Neutrophil (primary cell): ENCODE measurements at regions not wholly inside any gene's neighbourhood (a gene's known extent, or its start where the extent isn't known, plus 50 kb on each side); places are given as distances from the start of the nearest gene placed in this dataset.

ENCODE experiments used
- H3K27ac ChIP-seq: fragments of 200-600 bp; sonication (generic); 2 replicates; pipeline ENCODE4 v1.5.1; 2016; ENCODE audit warnings: mild to moderate bottlenecking, moderate library complexity
- H3K27me3 ChIP-seq: fragments of 200-600 bp; sonication (generic); 2 replicates; pipeline ENCODE4 v1.6.0; 2016; ENCODE audit warnings: mild to moderate bottlenecking
- H3K36me3 ChIP-seq: fragments of 200-600 bp; sonication (generic); 2 replicates; pipeline ENCODE4 v1.5.1; 2017
- H3K4me1 ChIP-seq, 2 experiments: fragments of 200-600 bp in 1 of 2; sonication (generic) in 1 of 2; 1 replicate in 1 of 2; 2 replicates in 1 of 2; pipeline versions ENCODE4 v1.5.1 to v1.6.1; 2013 to 2016; ENCODE audit warnings: low read depth in 1 of 2, low read length in 1 of 2, mild to moderate bottlenecking in 1 of 2, moderate library complexity in 1 of 2; ENCODE audit not compliant: control insufficient read depth in 1 of 2, insufficient read depth in 1 of 2
- H3K4me3 ChIP-seq, 2 experiments: fragments of 200-600 bp in 1 of 2; sonication (generic) in 1 of 2; 1 replicate in 1 of 2; 2 replicates in 1 of 2; pipeline ENCODE4 v1.5.1; 2013 to 2016; ENCODE audit warnings: low read depth in 1 of 2, low read length in 1 of 2, mild to moderate bottlenecking in 1 of 2, moderate library complexity in 1 of 2
- H3K9me3 ChIP-seq: fragments of 200-600 bp; sonication (generic); 2 replicates; pipeline ENCODE4 v1.5.1; 2016
- TF ChIP-seq, protein P1 (sequence below): fragments of 200-600 bp; sonication (generic); IDR thresholded peaks from 2 replicates; pipeline ENCODE4 v1.5.1; 2016; ENCODE audit warnings: antibody characterized with exemption

DNA sequence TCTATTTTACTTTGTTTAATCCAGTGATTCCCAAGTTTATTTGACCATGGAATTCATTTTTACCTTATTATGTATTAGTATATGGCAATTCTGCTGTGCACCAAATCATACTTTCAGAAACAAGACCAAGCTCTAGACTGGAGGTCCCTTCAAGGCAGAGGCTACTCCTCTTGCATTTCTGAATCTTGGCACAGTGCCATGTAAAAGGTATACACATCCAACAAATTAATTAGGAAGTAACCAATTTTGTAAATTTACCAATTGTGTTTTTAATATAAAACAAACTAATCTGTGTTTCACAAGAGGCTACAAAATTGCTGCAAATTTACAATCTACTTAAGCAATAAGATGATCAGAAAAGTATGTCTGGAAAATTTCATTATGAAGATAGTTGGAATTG, 712.2 kb upstream of the HS3ST1 start:
- Histone ChIP-seq H3K9me3 (no peaks in the 10 kb centered on the region), H3K27me3 (no peaks in the 10 kb centered on the region), H3K4me1 (no peaks in the 10 kb centered on the region), H3K27ac (no peak overlapping the region), H3K36me3 (no peaks in the 10 kb centered on the region), H3K4me3 (no peak overlapping the region)
- TF ChIP-seq, protein P1, sequence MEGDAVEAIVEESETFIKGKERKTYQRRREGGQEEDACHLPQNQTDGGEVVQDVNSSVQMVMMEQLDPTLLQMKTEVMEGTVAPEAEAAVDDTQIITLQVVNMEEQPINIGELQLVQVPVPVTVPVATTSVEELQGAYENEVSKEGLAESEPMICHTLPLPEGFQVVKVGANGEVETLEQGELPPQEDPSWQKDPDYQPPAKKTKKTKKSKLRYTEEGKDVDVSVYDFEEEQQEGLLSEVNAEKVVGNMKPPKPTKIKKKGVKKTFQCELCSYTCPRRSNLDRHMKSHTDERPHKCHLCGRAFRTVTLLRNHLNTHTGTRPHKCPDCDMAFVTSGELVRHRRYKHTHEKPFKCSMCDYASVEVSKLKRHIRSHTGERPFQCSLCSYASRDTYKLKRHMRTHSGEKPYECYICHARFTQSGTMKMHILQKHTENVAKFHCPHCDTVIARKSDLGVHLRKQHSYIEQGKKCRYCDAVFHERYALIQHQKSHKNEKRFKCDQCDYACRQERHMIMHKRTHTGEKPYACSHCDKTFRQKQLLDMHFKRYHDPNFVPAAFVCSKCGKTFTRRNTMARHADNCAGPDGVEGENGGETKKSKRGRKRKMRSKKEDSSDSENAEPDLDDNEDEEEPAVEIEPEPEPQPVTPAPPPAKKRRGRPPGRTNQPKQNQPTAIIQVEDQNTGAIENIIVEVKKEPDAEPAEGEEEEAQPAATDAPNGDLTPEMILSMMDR = no peak

GRCh38 chr4:12139296-12139695, 710.6 kb upstream of the HS3ST1 start:
- Histone ChIP-seq H3K36me3 (no peaks in the 10 kb centered on the region), H3K4me1 (no peaks in the 10 kb centered on the region), H3K27ac (no peak overlapping the region), H3K4me3 (no peak overlapping the region), H3K27me3 (no peaks in the 10 kb centered on the region), H3K9me3 (no peaks in the 10 kb centered on the region)
- TF ChIP-seq, protein P1 = no peak

- Histone ChIP-seq H3K27me3 (no peaks in the 10 kb centered on the region), H3K36me3 (no peaks in the 10 kb centered on the region), H3K9me3 (peaks cover 6% of the 10 kb centered on the region)
These were observed 709.8 kb upstream of the HS3ST1 start for GRCh38 chr4:12138488-12138887.

GRCh38 chr4:12137575-12137974, 708.9 kb upstream of the HS3ST1 start:
- TF ChIP-seq, protein P1 = no peak
- H3K9me3 ChIP-seq = peaks cover 6% of the 10 kb centered on the region
- no peak overlapping the region for H3K27ac ChIP-seq
- no peaks in the 10 kb centered on the region for H3K36me3 ChIP-seq
- H3K4me3 ChIP-seq = no peak overlapping the region
- no peaks in the 10 kb centered on the region for H3K4me1 ChIP-seq
- no peaks in the 10 kb centered on the region for H3K27me3 ChIP-seq

More at GRCh38 chr4:12138488-12138887, 709.8 kb upstream of the HS3ST1 start:
- no peaks in the 10 kb centered on the region for H3K4me1 ChIP-seq
- H3K27ac ChIP-seq = no peak overlapping the region
- TF ChIP-seq, protein P1 = no peak
- H3K4me3 ChIP-seq = no peak overlapping the region

DNA sequence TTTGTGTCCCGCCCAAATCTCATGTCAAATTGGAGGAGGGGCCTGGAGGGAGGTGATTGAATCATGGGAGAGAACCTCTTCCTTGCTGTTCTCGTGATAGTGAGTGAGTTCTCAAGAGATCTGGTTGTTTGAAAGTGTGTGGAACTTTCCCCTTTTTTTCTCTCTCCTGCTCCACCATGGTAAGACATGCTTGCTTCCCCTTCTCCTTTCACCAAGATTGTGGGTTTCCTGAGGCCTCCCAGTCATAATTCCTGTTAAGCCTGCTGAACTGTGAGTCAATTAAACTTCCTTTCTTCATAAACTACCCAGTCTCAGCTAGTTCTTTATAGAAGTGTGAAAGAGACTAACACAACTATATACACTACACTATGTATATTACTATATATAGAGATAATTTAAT, 697.8 kb upstream of the HS3ST1 start:
- peaks cover 47 to 54% of the 10 kb centered on the region in 2 experiments for H3K4me1 ChIP-seq
- H3K36me3 ChIP-seq = no peaks in the 10 kb centered on the region
- H3K27me3 ChIP-seq = no peaks in the 10 kb centered on the region
- H3K9me3 ChIP-seq = no peaks in the 10 kb centered on the region
- H3K4me3 ChIP-seq = no peak overlapping the region
- peak overlapping the region; percentile 62 for H3K27ac ChIP-seq
- TF ChIP-seq, protein P1 = no peak

- Histone ChIP-seq H3K4me1 (peaks cover 70 to 77% of the 10 kb centered on the region in 2 experiments), H3K27ac (peak overlapping the region; percentile 94), H3K4me3 (peak overlapping the region in 1 of 2 experiments; percentile 33), H3K9me3 (no peaks in the 10 kb centered on the region), H3K36me3 (no peaks in the 10 kb centered on the region), H3K27me3 (no peaks in the 10 kb centered on the region)
- TF ChIP-seq, protein P1 = no peak
These were observed 695.4 kb upstream of the HS3ST1 start for GRCh38 chr4:12124138-12124537.
